Sigmoid colon (tissue), 6 donors: ENCODE measurements at regions not wholly inside any gene's neighbourhood (a gene's known extent, or its start where the extent isn't known, plus 50 kb on each side); places are given as distances from the start of the nearest gene placed in this dataset.

Experiments
- DNase-seq: peaks from one replicate; pipeline ENCODE4 v3.0.0-alpha.2; 2019
- H3K27ac ChIP-seq, 4 donors: fragments of 200-600 bp; sonication (generic); one replicate each; pipeline ENCODE4 v1.5.1; 2016 to 2019; ENCODE audit warnings: mild to moderate bottlenecking in 1 of 4
- H3K27me3 ChIP-seq, 3 donors: fragments of 200-600 bp; sonication (generic); one replicate each; pipeline ENCODE4 v1.5.1; 2019; ENCODE audit warnings: mild to moderate bottlenecking in 1 of 3
- H3K36me3 ChIP-seq, 4 donors: fragments of 200-600 bp; sonication (generic); one replicate each; pipeline ENCODE4 v1.5.1; 2016 to 2019
- H3K4me1 ChIP-seq, 4 donors: fragments of 200-600 bp; sonication (generic); one replicate each; pipeline ENCODE4 v1.5.1; 2017 to 2019
- H3K4me3 ChIP-seq, 4 donors: fragments of 200-600 bp; sonication (generic); one replicate each; pipeline ENCODE4 v1.5.1; 2017 to 2019; ENCODE audit warnings: mild to moderate bottlenecking in 2 of 4, moderate library complexity in 1 of 4
- H3K9me3 ChIP-seq, 4 donors: fragments of 200-600 bp in 3 of 4; sonication (generic) in 3 of 4; one replicate each; pipeline versions ENCODE4 v1.5.1 to v1.6.1; 2013 to 2019
- EP300 ChIP-seq, 4 donors: sonication (generic); formaldehyde crosslinking; IDR thresholded peaks; one replicate each; pipeline ENCODE4 v1.6.1; 2017; ENCODE audit warnings: antibody characterized with exemption in 4 of 4
- POLR2A ChIP-seq, 2 donors: fragments of 450-650 bp; IDR thresholded peaks; one replicate each; pipeline ENCODE4 v1.6.1; 2016; ENCODE audit warnings: antibody characterized with exemption in 2 of 2, mild to moderate bottlenecking in 2 of 2, moderate library complexity in 2 of 2
- POLR2AphosphoS5 ChIP-seq, 4 donors: sonication (generic); formaldehyde crosslinking; IDR thresholded peaks; one replicate each; pipeline ENCODE4 v1.6.1; 2017; ENCODE audit warnings: antibody characterized with exemption in 4 of 4
- WGBS, 2 donors: extraction: QIAGEN DNeasy Blood & Tissue Kit; methylation state at CpG; one replicate each; pipeline ENCODE4 v1.1.7; 2013; 5-methylcytosine and 5-hydroxymethylcytosine counted together
- intact Hi-C: fragments of 100-400 bp; cut with DNase I; formaldehyde crosslinking; loops from one replicate; pipeline ENCODE4 v1.15.1; 2023
- TF ChIP-seq, protein P1 (sequence below), 4 experiments: fragments of 450-650 bp in 3 of 4; fragments of 200-600 bp in 1 of 4; IDR thresholded peaks; one replicate each; pipeline ENCODE4 v1.5.1; 2016 to 2019; ENCODE audit warnings: antibody characterized with exemption in 4 of 4, mild to moderate bottlenecking in 3 of 4, moderate library complexity in 2 of 4
- donor health status: healthy with polysubstance abuse.
- donor health status: healthy.

DNA sequence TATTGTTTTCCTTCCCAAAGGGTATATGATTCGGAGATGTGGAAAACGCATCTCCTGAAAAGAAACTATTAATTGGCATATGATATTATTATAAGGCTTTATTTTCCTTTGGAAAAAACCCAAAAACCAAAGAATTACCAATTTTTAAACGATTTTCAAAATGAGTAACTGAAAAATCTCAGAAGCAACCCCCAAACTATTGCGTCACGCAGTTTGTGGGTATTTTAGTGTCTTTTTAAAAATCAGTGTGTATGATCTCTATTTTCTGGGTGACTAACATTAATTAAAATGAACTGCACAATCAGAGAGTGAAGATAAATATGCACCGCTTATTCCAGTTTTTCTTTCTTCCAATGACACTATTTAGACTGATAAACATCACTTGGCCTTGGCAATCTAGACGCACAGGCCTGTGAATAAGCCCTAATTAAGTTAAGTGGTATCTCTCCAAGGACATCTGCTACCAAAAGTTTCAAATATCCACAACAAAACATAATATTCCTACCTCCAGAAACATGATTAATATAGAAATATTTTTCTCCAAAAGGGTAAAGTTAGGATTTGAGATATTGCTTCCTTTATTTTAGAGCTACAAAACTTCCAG, 511.5 kb upstream of the FAM241A start:
- no peaks in the 10 kb centered on the region for H3K4me1 ChIP-seq
- H3K27me3 ChIP-seq = peaks cover 0 to 9% (median 0%) of the 10 kb centered on the region in 3 donors
- no peaks in the 10 kb centered on the region for H3K36me3 ChIP-seq
- H3K27ac ChIP-seq = no peak overlapping the region
- 82 to 87% methylated on average over 7 of the region's 7 CpGs for WGBS, 2 donors
- no peak for DNase-seq
- no peak overlapping the region for H3K4me3 ChIP-seq
- TF ChIP-seq EP300 (IDR thresholded peaks at IDR 0.05) (no peak), POLR2AphosphoS5 (IDR thresholded peaks at IDR 0.05) (no peak), POLR2A (IDR thresholded peaks at IDR 0.05) (no peak)
- TF ChIP-seq, protein P1, sequence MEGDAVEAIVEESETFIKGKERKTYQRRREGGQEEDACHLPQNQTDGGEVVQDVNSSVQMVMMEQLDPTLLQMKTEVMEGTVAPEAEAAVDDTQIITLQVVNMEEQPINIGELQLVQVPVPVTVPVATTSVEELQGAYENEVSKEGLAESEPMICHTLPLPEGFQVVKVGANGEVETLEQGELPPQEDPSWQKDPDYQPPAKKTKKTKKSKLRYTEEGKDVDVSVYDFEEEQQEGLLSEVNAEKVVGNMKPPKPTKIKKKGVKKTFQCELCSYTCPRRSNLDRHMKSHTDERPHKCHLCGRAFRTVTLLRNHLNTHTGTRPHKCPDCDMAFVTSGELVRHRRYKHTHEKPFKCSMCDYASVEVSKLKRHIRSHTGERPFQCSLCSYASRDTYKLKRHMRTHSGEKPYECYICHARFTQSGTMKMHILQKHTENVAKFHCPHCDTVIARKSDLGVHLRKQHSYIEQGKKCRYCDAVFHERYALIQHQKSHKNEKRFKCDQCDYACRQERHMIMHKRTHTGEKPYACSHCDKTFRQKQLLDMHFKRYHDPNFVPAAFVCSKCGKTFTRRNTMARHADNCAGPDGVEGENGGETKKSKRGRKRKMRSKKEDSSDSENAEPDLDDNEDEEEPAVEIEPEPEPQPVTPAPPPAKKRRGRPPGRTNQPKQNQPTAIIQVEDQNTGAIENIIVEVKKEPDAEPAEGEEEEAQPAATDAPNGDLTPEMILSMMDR (IDR thresholded peaks at IDR 0.05) = no peak
- intact Hi-C loops = loop anchor here (5.0 kb wide), 1 partner anchor 1001 kb away; no protein-coding TSS in a partner anchor
- no peaks in the 10 kb centered on the region for H3K9me3 ChIP-seq

DNA sequence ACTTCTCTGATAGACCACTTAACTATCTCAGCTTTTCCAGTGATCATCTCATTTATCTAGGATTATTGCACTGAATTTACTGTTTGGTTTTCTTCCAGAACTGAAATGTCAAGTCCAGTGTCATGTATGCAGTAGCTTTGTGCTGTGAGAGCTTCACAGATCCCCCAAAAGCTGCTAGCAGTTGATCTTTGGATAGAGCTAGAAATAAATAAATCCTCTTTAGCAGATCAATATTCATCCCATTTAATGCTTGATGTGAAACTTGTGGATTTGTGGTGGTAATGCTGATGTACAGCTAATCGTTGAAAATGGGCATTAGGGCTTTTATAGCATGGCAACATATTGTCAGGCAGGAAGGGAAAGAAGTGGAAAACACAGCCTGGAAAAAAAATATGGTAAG, 509.6 kb upstream of the FAM241A start:
- DNase-seq = no peak
- H3K36me3 ChIP-seq = no peaks in the 10 kb centered on the region
- 77 to 86% methylated on average over 1 of the region's 1 CpG for WGBS, 2 donors
- intact Hi-C loops = no loop called here
- no peak overlapping the region for H3K27ac ChIP-seq
- H3K9me3 ChIP-seq = no peaks in the 10 kb centered on the region
- no peaks in the 10 kb centered on the region for H3K4me1 ChIP-seq
- no peak overlapping the region for H3K4me3 ChIP-seq
- TF ChIP-seq EP300 (IDR thresholded peaks at IDR 0.05) (no peak), POLR2AphosphoS5 (IDR thresholded peaks at IDR 0.05) (no peak), POLR2A (IDR thresholded peaks at IDR 0.05) (no peak)
- TF ChIP-seq, protein P1 (IDR thresholded peaks at IDR 0.05) = no peak
- no peaks in the 10 kb centered on the region for H3K27me3 ChIP-seq

DNA sequence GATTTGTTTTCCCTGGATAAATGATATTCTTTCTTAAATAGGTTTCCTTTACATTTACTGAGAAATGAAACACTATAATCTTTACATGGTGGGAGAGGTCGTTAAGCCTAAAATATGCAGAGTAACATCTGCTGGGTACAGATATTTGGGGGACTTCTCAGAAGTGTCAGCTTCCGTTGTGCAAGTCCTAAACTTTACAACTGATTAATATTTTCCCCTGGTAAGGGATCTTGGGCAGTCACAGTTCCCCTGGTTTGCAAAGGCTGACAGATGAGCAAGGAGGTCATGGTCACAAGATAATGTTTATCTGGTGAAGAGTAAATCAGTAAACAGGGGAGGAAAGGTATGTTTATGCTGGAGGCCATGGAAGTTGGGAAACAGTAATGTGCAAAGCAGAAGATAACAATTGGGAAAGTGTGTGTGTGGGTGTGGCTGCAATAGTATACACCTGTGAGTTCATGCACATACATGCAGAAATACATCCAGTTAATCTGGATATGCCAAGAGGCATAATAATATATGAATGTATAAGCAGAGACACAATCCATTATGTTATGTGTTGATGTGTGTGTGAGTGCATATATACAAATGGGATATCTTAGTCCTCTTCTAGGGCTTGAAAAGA, 508.2 kb upstream of the FAM241A start:
- Histone ChIP-seq H3K4me1 (no peaks in the 10 kb centered on the region), H3K4me3 (no peak overlapping the region), H3K9me3 (no peaks in the 10 kb centered on the region), H3K36me3 (no peaks in the 10 kb centered on the region), H3K27me3 (no peaks in the 10 kb centered on the region), H3K27ac (no peak overlapping the region)
- DNase-seq = no peak
- intact Hi-C loops = no loop called here
- 48 to 52% methylated on average over 2 of the region's 2 CpGs for WGBS, 2 donors
- no peak for TF ChIP-seq EP300 (IDR thresholded peaks at IDR 0.05)
- TF ChIP-seq, protein P1 (IDR thresholded peaks at IDR 0.05) = no peak
- TF ChIP-seq POLR2A (IDR thresholded peaks at IDR 0.05) = no peak
- TF ChIP-seq POLR2AphosphoS5 (IDR thresholded peaks at IDR 0.05) = no peak

DNA sequence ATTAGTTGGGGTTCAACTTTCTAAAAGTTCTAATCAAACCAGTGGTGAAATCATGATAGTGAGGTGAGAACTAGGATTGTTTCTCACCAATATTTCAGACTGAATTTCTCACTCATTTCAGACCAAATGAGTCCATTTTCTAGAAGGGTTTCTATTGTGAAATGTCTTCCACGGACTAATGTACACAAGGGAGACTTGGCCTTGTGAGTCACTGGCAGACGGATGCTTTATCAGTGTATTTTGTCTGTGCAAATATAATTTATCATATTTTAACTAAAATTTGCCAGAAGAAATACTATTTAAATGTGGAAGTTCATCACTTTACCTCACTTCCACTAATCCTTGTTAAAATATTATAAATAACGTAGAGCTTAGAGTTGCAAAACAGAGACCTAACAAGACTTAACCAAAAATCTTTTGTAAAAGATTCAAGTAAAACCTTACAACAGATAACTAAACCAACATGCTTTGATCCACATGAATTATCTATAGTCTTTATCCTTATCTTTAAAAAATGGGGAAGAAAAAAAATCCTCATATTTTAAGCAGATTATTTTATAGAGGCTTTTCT, 506.0 kb upstream of the FAM241A start:
- 48 to 80% methylated on average over 3 of the region's 3 CpGs for WGBS, 2 donors
- Histone ChIP-seq H3K27ac (no peak overlapping the region), H3K9me3 (no peaks in the 10 kb centered on the region), H3K36me3 (no peaks in the 10 kb centered on the region), H3K4me3 (no peak overlapping the region), H3K4me1 (no peaks in the 10 kb centered on the region), H3K27me3 (no peaks in the 10 kb centered on the region)
- intact Hi-C loops = no loop called here
- DNase-seq = no peak
- TF ChIP-seq EP300 (IDR thresholded peaks at IDR 0.05) (no peak), POLR2A (IDR thresholded peaks at IDR 0.05) (no peak), POLR2AphosphoS5 (IDR thresholded peaks at IDR 0.05) (no peak)
- TF ChIP-seq, protein P1 (IDR thresholded peaks at IDR 0.05) = no peak
